ENCODE measurements at regions not wholly inside any gene's neighbourhood (a gene's known extent, or its start where the extent isn't known, plus 50 kb on each side); places are given as distances from the start of the nearest gene placed in this dataset.

DNA sequence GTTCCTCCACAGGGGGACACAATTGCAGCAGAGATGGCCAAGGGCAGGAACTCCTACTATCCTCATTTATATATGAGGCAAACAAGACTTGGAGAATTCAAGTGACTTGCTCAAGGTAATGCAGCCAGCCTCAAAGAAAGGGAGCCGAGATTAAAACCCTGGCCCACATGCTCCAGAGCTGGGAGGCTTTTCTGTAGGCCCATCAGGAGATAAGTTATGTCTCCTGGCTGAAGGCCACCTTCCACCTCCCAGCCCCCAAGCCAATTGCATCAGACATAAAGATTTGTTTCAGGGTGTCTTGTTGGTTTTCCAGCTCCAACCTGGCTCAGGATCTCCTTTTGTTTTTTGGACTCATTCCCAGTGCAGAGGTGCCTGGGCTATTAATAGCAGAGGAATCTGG, 59.5 kb downstream of the SMIM38 start:
- no peak overlapping the region for H2AFZ ChIP-seq (ENCODE audit: control insufficient read depth, low read length)
- dilution Hi-C loops (cut with MboI; ENCODE audit: extremely low pct_ligation_motif_present, low sequenced_read_pairs), result no loop called here
- no peaks in the 10 kb centered on the region for H3K79me2 ChIP-seq (ENCODE audit: control insufficient read depth, insufficient read depth, low read length)
- no peaks in the 10 kb centered on the region for H3K36me3 ChIP-seq (ENCODE audit: control insufficient read depth in 2 of 2, extremely low read depth in 1 of 2, insufficient read depth in 2 of 2, low read length in 2 of 2)
- H3K4me2 ChIP-seq (ENCODE audit: control insufficient read depth, extremely low read depth, insufficient read depth, low read depth, low read length), result no peak overlapping the region
- no peak overlapping the region for H3K9ac ChIP-seq (ENCODE audit: control insufficient read depth, extremely low read depth, insufficient read depth, low read length)
- peaks cover 10% of the 10 kb centered on the region for H3K4me1 ChIP-seq (ENCODE audit: control insufficient read depth, extremely low read depth, insufficient read depth, low read length)
- H3K4me3 ChIP-seq (ENCODE audit: control insufficient read depth in 2 of 3, extremely low read depth in 1 of 3, insufficient read depth in 2 of 3, low read depth in 1 of 3, low read length in 3 of 3), result no peak overlapping the region
- FAIRE-seq (no peak), DNase-seq (ENCODE audit: low read depth, low spot score) (no peak)
- TF ChIP-seq, protein P1, sequence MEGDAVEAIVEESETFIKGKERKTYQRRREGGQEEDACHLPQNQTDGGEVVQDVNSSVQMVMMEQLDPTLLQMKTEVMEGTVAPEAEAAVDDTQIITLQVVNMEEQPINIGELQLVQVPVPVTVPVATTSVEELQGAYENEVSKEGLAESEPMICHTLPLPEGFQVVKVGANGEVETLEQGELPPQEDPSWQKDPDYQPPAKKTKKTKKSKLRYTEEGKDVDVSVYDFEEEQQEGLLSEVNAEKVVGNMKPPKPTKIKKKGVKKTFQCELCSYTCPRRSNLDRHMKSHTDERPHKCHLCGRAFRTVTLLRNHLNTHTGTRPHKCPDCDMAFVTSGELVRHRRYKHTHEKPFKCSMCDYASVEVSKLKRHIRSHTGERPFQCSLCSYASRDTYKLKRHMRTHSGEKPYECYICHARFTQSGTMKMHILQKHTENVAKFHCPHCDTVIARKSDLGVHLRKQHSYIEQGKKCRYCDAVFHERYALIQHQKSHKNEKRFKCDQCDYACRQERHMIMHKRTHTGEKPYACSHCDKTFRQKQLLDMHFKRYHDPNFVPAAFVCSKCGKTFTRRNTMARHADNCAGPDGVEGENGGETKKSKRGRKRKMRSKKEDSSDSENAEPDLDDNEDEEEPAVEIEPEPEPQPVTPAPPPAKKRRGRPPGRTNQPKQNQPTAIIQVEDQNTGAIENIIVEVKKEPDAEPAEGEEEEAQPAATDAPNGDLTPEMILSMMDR (optimal IDR thresholded peaks at IDR 0.05 in 1 of 3, IDR thresholded peaks at IDR 0.05 in 1 of 3, conservative IDR thresholded peaks at IDR 0.05 in 1 of 3; ENCODE audit: extremely low read depth in 1 of 3, insufficient read depth in 2 of 3, low read length in 3 of 3), result no peak
- TF ChIP-seq EZH2 (IDR thresholded peaks at IDR 0.05; ENCODE audit: low read length), result no peak
- peaks cover 8% of the 10 kb centered on the region for H3K27me3 ChIP-seq (ENCODE audit: control insufficient read depth, extremely low read depth, insufficient read depth, low read length)
- no peaks in the 10 kb centered on the region for H3K9me1 ChIP-seq (ENCODE audit: control insufficient read depth, extremely low read depth, insufficient read depth, low read length)
- no peaks in the 10 kb centered on the region for H3K9me3 ChIP-seq (ENCODE audit: control insufficient read depth, low read depth, low read length)
- no peak overlapping the region for H3K27ac ChIP-seq (ENCODE audit: control insufficient read depth, insufficient read depth, low read length)
- H4K20me1 ChIP-seq (ENCODE audit: control insufficient read depth, extremely low read depth, insufficient read depth, low read length), result no peaks in the 10 kb centered on the region

DNA sequence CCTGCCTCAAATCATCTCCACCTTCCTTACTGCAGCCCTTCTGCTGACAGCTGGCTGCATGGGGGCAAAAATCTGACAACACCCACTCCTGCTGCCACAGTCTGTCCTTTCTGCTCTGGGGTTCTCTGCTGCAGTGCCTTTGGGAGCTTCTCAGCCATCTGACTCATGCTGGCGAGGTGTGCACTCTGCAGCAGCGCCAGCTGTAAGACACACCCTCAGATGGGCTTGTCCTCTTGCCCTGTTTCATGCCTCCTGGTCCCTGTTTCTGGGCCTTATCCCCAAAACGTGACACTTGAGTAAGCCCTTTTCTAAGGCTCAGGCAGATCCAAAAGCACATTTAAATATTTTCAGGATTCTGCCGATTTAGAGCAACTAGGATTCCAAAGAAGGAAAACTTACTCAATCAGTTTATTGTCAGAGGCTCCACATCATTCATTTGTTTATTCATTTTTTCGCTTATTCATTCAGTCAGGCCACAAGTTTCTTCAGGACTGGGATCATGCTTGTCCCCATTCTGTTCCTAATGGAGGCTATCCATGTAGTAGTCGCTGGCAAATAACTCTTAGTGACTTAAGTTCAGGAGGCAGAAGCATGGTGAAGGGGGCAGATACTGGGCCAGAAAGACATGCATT, 60.2 kb downstream of the SMIM38 start:
- no peak overlapping the region for H3K9ac ChIP-seq (ENCODE audit: control insufficient read depth, extremely low read depth, insufficient read depth, low read length)
- H3K27ac ChIP-seq (ENCODE audit: control insufficient read depth, insufficient read depth, low read length), result no peak overlapping the region
- H3K27me3 ChIP-seq (ENCODE audit: control insufficient read depth, extremely low read depth, insufficient read depth, low read length), result peaks cover 8% of the 10 kb centered on the region
- no peak overlapping the region for H3K4me3 ChIP-seq (ENCODE audit: control insufficient read depth in 2 of 3, extremely low read depth in 1 of 3, insufficient read depth in 2 of 3, low read depth in 1 of 3, low read length in 3 of 3)
- H2AFZ ChIP-seq (ENCODE audit: control insufficient read depth, low read length), result no peak overlapping the region
- H3K79me2 ChIP-seq (ENCODE audit: control insufficient read depth, insufficient read depth, low read length), result no peaks in the 10 kb centered on the region
- TF ChIP-seq, protein P1 (optimal IDR thresholded peaks at IDR 0.05 in 1 of 3, IDR thresholded peaks at IDR 0.05 in 1 of 3, conservative IDR thresholded peaks at IDR 0.05 in 1 of 3; ENCODE audit: extremely low read depth in 1 of 3, insufficient read depth in 2 of 3, low read length in 3 of 3), result no peak
- no peak for TF ChIP-seq EZH2 (IDR thresholded peaks at IDR 0.05; ENCODE audit: low read length)
- no peaks in the 10 kb centered on the region for H4K20me1 ChIP-seq (ENCODE audit: control insufficient read depth, extremely low read depth, insufficient read depth, low read length)
- H3K9me1 ChIP-seq (ENCODE audit: control insufficient read depth, extremely low read depth, insufficient read depth, low read length), result no peaks in the 10 kb centered on the region
- H3K9me3 ChIP-seq (ENCODE audit: control insufficient read depth, low read depth, low read length), result no peaks in the 10 kb centered on the region
- H3K36me3 ChIP-seq (ENCODE audit: control insufficient read depth in 2 of 2, extremely low read depth in 1 of 2, insufficient read depth in 2 of 2, low read length in 2 of 2), result no peaks in the 10 kb centered on the region
- H3K4me2 ChIP-seq (ENCODE audit: control insufficient read depth, extremely low read depth, insufficient read depth, low read depth, low read length), result no peak overlapping the region
- no peak for DNase-seq (ENCODE audit: low read depth, low spot score)
- peaks cover 10% of the 10 kb centered on the region for H3K4me1 ChIP-seq (ENCODE audit: control insufficient read depth, extremely low read depth, insufficient read depth, low read length)
- peak; percentile 72 for FAIRE-seq
- dilution Hi-C loops (cut with MboI; ENCODE audit: extremely low pct_ligation_motif_present, low sequenced_read_pairs), result no loop called here
